Stomach (tissue), 6 donors: ENCODE measurements at regions not wholly inside any gene's neighbourhood (a gene's known extent, or its start where the extent isn't known, plus 50 kb on each side); places are given as distances from the start of the nearest gene placed in this dataset.

Source experiments
- DNase-seq, 2 donors: peaks; one replicate each; pipeline versions ENCODE4 v3.0.0 to v3.0.0-alpha.2; 2013 to 2019
- H3K27ac ChIP-seq, 5 donors: fragments of 200-600 bp in 4 of 5; sonication (generic) in 4 of 5; one replicate each; pipeline ENCODE4 v1.5.1; 2013 to 2019; ENCODE audit warnings: mild to moderate bottlenecking in 1 of 5, moderate library complexity in 1 of 5
- H3K27me3 ChIP-seq, 3 donors: fragments of 200-600 bp; sonication (generic); one replicate each; pipeline ENCODE4 v1.5.1; 2017 to 2019; ENCODE audit warnings: mixed run types in 1 of 3
- H3K36me3 ChIP-seq, 4 donors: fragments of 200-600 bp; sonication (generic); 1 replicate in 3 of 4; 2 replicates in 1 of 4; pipeline ENCODE4 v1.5.1; 2016 to 2019
- H3K4me1 ChIP-seq, 4 donors: fragments of 200-600 bp; sonication (generic); one replicate each; pipeline ENCODE4 v1.5.1; 2016 to 2019
- H3K4me3 ChIP-seq, 4 donors: fragments of 200-600 bp; sonication (generic) in 3 of 4; one replicate each; pipeline ENCODE4 v1.5.1; 2016 to 2019; ENCODE audit warnings: mild to moderate bottlenecking in 1 of 4
- H3K9me3 ChIP-seq, 4 donors: fragments of 200-600 bp; sonication (generic); one replicate each; pipeline ENCODE4 v1.5.1; 2016 to 2019
- EP300 ChIP-seq: sonication (generic); formaldehyde crosslinking; IDR thresholded peaks from one replicate; pipeline ENCODE4 v1.6.1; 2017; ENCODE audit warnings: antibody characterized with exemption
- POLR2A ChIP-seq, 4 donors: fragments of 450-650 bp; IDR thresholded peaks; one replicate each; pipeline ENCODE4 v1.6.1; 2016; ENCODE audit warnings: antibody characterized with exemption in 4 of 4, control low read depth in 2 of 4, mild to moderate bottlenecking in 1 of 4, moderate library complexity in 1 of 4
- POLR2AphosphoS5 ChIP-seq, 3 donors: sonication (generic); formaldehyde crosslinking; IDR thresholded peaks; one replicate each; pipeline ENCODE4 v1.6.1; 2016; ENCODE audit warnings: antibody characterized with exemption in 3 of 3
- intact Hi-C: fragments of 100-400 bp; cut with DNase I; formaldehyde crosslinking; loops from one replicate; pipeline ENCODE4 v1.15.1; 2023; ENCODE audit warnings: low total_unique reads
- TF ChIP-seq, protein P1 (sequence below), 7 experiments: fragments of 450-650 bp in 4 of 7; fragments of 200-600 bp in 3 of 7; sonication (generic) in 3 of 7; IDR thresholded peaks; one replicate each; pipeline ENCODE4 v1.5.1; 2016 to 2019; ENCODE audit warnings: antibody characterized with exemption in 7 of 7, control low read depth in 2 of 7, mild to moderate bottlenecking in 1 of 7
- donor health status: Bipolar disorder and iron deficiency.

- intact Hi-C loops: no loop called here
- TF ChIP-seq, protein P1, sequence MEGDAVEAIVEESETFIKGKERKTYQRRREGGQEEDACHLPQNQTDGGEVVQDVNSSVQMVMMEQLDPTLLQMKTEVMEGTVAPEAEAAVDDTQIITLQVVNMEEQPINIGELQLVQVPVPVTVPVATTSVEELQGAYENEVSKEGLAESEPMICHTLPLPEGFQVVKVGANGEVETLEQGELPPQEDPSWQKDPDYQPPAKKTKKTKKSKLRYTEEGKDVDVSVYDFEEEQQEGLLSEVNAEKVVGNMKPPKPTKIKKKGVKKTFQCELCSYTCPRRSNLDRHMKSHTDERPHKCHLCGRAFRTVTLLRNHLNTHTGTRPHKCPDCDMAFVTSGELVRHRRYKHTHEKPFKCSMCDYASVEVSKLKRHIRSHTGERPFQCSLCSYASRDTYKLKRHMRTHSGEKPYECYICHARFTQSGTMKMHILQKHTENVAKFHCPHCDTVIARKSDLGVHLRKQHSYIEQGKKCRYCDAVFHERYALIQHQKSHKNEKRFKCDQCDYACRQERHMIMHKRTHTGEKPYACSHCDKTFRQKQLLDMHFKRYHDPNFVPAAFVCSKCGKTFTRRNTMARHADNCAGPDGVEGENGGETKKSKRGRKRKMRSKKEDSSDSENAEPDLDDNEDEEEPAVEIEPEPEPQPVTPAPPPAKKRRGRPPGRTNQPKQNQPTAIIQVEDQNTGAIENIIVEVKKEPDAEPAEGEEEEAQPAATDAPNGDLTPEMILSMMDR (IDR thresholded peaks at IDR 0.05): no peak
- TF ChIP-seq POLR2A (IDR thresholded peaks at IDR 0.05) (no peak), EP300 (no peak), POLR2AphosphoS5 (IDR thresholded peaks at IDR 0.05) (no peak)
- H3K27ac ChIP-seq: no peak overlapping the region
- H3K36me3 ChIP-seq: no peaks in the 10 kb centered on the region
- H3K27me3 ChIP-seq: no peaks in the 10 kb centered on the region
- H3K9me3 ChIP-seq: no peaks in the 10 kb centered on the region
- no peaks in the 10 kb centered on the region for H3K4me1 ChIP-seq
- no peak overlapping the region for H3K4me3 ChIP-seq
- no peak for DNase-seq
Observed at GRCh38 chr11:94717667-94718066, 50.5 kb upstream of the AMOTL1 start.
